Smooth muscle cell (in vitro differentiated cells): ENCODE measurements at regions not wholly inside any gene's neighbourhood (a gene's known extent, or its start where the extent isn't known, plus 50 kb on each side); places are given as distances from the start of the nearest gene placed in this dataset.
"Not testable (repeated sequence)": the region's sequence is repeated elsewhere in the genome, so short reads cannot be mapped to it uniquely, and the experiment has no call there.

Source experiments
- DNase-seq: peaks from one replicate; lab custom pipeline; 2025; ENCODE audit not compliant: unreplicated experiment; lab: John Stamatoyannopoulos, UW
- H2AFZ ChIP-seq: fragments of 200-600 bp; sonication (generic); 2 replicates; pipeline ENCODE4 v1.6.0; 2016; ENCODE audit warnings: antibody characterized with exemption, low read depth, mild to moderate bottlenecking
- H3F3A ChIP-seq: fragments of 200-600 bp; sonication (generic); 2 replicates; pipeline ENCODE4 v1.6.0; 2017; ENCODE audit warnings: antibody characterized with exemption, low read depth
- H3K27ac ChIP-seq: fragments of 200-600 bp; sonication (generic); 2 replicates; pipeline ENCODE4 v1.5.1; 2016; ENCODE audit warnings: low read depth, mild to moderate bottlenecking
- H3K27me3 ChIP-seq: fragments of 200-600 bp; sonication (generic); 2 replicates; pipeline ENCODE4 v1.6.1; 2016; ENCODE audit warnings: low read depth, mild to moderate bottlenecking
- H3K36me3 ChIP-seq: fragments of 200-600 bp; sonication (generic); 2 replicates; pipeline ENCODE4 v1.5.1; 2016; ENCODE audit warnings: low read depth
- H3K4me1 ChIP-seq: fragments of 200-600 bp; sonication (generic); 2 replicates; pipeline ENCODE4 v1.5.1; 2016; ENCODE audit warnings: low read depth
- H3K4me2 ChIP-seq: fragments of 200-600 bp; sonication (generic); 2 replicates; pipeline ENCODE4 v1.6.0; 2016; ENCODE audit warnings: mild to moderate bottlenecking
- H3K4me3 ChIP-seq: fragments of 200-600 bp; sonication (generic); 2 replicates; pipeline ENCODE4 v1.5.1; 2016; ENCODE audit warnings: mild to moderate bottlenecking
- H3K79me2 ChIP-seq: fragments of 200-600 bp; sonication (generic); 2 replicates; pipeline ENCODE4 v1.6.0; 2016; ENCODE audit warnings: low read depth, mild to moderate bottlenecking
- H3K9ac ChIP-seq: fragments of 200-600 bp; sonication (generic); 2 replicates; pipeline ENCODE4 v1.6.0; 2016; ENCODE audit warnings: low read depth
- H3K9me3 ChIP-seq: fragments of 200-600 bp; sonication (generic); replicated peaks from 2 replicates; pipeline ENCODE4 v1.5.1; 2016; ENCODE audit warnings: low read depth
- H4K20me1 ChIP-seq: fragments of 200-600 bp; sonication (generic); 2 replicates; pipeline ENCODE4 v1.6.0; 2016; ENCODE audit warnings: low read depth
- WGBS: methylation state at CpG from one replicate; pipeline ENCODE4 v1.1.7; 2016; ENCODE audit warnings: low lambda C conversion rate; 5-methylcytosine and 5-hydroxymethylcytosine counted together
- TF ChIP-seq, protein P1 (sequence below): fragments of 200-600 bp; sonication (generic); IDR thresholded peaks from 2 replicates; pipeline ENCODE4 v1.5.1; 2017; ENCODE audit warnings: borderline replicate concordance, mild to moderate bottlenecking, antibody characterized with exemption; ENCODE audit not compliant: insufficient read depth, poor library complexity, severe bottlenecking

DNA sequence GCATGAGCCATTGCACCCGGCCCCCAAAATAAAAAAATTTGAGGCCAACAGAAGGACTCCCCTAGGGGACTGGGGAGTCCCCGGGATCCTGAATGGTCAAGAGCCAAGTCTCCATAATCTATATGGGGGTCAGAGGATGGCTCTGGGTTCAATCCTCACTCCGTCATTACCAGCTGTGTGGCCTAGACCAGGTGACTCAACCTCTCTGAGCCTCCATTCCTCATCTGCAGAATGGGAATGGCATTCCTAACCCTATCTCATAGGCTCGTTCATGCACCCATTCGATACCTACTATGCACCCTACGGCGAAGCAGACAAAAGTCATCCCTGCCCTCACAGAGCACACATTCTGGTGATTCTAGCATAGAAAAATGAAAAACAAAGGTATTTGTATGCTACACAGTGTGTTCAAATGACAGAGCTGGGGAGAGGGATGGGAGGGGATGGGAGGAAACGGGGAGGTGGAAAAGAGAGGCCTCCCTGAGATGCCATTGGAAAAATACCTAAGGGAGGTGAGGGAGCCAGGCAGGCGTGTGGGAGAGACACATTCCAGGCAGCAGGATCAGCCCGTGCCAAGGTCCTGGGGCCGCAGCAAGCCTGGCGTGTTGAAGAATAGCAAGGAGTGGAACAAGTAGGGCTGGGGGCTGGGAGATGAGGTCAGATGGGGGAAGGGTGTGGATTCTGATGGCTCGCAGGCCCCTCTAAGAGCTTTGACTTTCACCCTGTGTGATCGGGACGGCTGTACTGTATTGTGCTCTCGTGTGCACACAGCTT, 71.2 kb downstream of the RMI2 start:
- Histone ChIP-seq H4K20me1 (no peaks in the 10 kb centered on the region), H3K36me3 (no peaks in the 10 kb centered on the region), H3K4me2 (no peak overlapping the region), H3K4me1 (no peaks in the 10 kb centered on the region), H3K4me3 (no peak overlapping the region), H2AFZ (no peak overlapping the region), H3K27ac (no peak overlapping the region), H3K79me2 (no peaks in the 10 kb centered on the region), H3K9ac (no peak overlapping the region), H3K27me3 (no peaks in the 10 kb centered on the region), H3F3A (no peaks in the 10 kb centered on the region), H3K9me3 (no peaks in the 10 kb centered on the region)
- DNase-seq = no peak
- 94% methylated on average over 16 of the region's 16 CpGs for WGBS
- TF ChIP-seq, protein P1, sequence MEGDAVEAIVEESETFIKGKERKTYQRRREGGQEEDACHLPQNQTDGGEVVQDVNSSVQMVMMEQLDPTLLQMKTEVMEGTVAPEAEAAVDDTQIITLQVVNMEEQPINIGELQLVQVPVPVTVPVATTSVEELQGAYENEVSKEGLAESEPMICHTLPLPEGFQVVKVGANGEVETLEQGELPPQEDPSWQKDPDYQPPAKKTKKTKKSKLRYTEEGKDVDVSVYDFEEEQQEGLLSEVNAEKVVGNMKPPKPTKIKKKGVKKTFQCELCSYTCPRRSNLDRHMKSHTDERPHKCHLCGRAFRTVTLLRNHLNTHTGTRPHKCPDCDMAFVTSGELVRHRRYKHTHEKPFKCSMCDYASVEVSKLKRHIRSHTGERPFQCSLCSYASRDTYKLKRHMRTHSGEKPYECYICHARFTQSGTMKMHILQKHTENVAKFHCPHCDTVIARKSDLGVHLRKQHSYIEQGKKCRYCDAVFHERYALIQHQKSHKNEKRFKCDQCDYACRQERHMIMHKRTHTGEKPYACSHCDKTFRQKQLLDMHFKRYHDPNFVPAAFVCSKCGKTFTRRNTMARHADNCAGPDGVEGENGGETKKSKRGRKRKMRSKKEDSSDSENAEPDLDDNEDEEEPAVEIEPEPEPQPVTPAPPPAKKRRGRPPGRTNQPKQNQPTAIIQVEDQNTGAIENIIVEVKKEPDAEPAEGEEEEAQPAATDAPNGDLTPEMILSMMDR = no peak

DNA sequence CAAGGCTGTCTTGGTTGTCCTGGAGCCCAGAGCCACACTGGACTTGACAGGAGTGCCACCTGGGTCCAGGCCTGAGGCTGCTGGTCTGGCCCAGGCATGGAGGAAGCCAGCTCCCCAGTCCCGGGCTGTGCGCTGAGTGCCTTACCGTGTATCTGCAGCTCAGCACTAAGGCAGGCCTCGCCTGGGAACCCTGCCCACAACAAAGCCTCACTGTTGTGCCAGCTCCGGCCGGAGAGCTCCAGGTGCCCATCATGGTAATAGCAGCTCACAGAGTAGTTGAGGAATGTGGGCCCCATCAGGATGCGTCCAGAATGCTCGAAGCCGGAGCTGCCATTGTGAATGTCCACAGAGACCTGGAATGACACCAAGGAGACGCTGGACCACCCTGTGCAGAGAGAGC, 72.2 kb downstream of the RMI2 start:
- no peaks in the 10 kb centered on the region for H3K79me2 ChIP-seq
- H4K20me1 ChIP-seq = no peaks in the 10 kb centered on the region

DNA sequence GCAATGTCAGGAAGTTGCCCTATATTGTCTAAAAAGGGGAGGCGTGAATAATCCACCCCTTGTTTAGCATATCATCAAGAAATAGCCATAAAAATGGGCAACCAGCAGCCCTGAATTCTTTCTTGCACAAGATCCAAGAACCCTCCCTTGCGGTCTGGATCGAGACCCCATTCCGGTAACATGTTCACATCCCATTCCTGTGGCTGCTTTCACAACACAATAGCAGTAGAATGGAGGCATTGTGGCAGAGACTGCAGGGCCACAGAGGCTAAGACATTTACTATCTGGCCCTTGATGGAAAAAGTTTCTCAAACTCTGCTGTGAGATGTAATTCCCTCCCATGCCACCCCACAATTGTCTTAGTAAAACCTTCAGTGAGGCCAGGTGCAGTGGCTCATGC, 73.2 kb downstream of the RMI2 start:
- H3K27me3 ChIP-seq = no peaks in the 10 kb centered on the region
- no peaks in the 10 kb centered on the region for H4K20me1 ChIP-seq
- H3K9ac ChIP-seq = no peak overlapping the region
- TF ChIP-seq, protein P1 = no peak
- no peaks in the 10 kb centered on the region for H3K79me2 ChIP-seq
- H2AFZ ChIP-seq = no peak overlapping the region
- WGBS = 95% methylated on average over 4 of the region's 4 CpGs
- no peaks in the 10 kb centered on the region for H3K4me1 ChIP-seq
- H3K27ac ChIP-seq = no peak overlapping the region
- H3K36me3 ChIP-seq = no peaks in the 10 kb centered on the region
- no peaks in the 10 kb centered on the region for H3F3A ChIP-seq
- H3K9me3 ChIP-seq = no peaks in the 10 kb centered on the region
- no peak overlapping the region for H3K4me3 ChIP-seq
- no peak overlapping the region for H3K4me2 ChIP-seq
- no peak for DNase-seq

More for the DNA sequence above, 72.2 kb downstream of the RMI2 start:
- H3K9ac ChIP-seq = no peak overlapping the region
- H3K4me3 ChIP-seq = no peak overlapping the region
- H3K4me2 ChIP-seq = no peak overlapping the region
- H3K9me3 ChIP-seq = no peaks in the 10 kb centered on the region
- TF ChIP-seq, protein P1 = no peak
- WGBS = 93% methylated on average over 10 of the region's 10 CpGs
- no peaks in the 10 kb centered on the region for H3K36me3 ChIP-seq
- H3F3A ChIP-seq = no peaks in the 10 kb centered on the region
- no peak overlapping the region for H2AFZ ChIP-seq
- no peaks in the 10 kb centered on the region for H3K27me3 ChIP-seq
- no peaks in the 10 kb centered on the region for H3K4me1 ChIP-seq
- no peak for DNase-seq
- H3K27ac ChIP-seq = no peak overlapping the region

DNA sequence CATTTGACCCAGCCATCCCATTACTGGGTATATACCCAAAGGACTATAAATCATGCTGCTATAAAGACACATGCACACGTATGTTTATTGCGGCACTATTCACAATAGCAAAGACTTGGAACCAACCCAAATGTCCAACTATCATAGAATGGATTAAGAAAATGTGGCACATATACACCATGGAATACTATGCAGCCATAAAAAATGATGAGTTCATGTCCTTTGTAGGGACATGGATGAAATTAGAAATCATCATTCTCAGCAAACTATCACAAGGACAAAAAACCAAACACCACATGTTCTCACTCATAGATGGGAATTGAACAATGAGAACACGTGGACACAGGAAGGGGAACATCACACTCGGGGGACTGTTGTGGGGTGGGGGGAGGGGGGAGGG, 74.8 kb downstream of the RMI2 start:
- WGBS = 95% methylated on average over 2 of the region's 4 CpGs
- not testable (repeated sequence) for H2AFZ ChIP-seq, H3K79me2 ChIP-seq, H3K27ac ChIP-seq, H3K36me3 ChIP-seq, H3K4me2 ChIP-seq, H3K27me3 ChIP-seq, H3K4me1 ChIP-seq, H4K20me1 ChIP-seq, H3F3A ChIP-seq, H3K9ac ChIP-seq, DNase-seq, H3K9me3 ChIP-seq, H3K4me3 ChIP-seq
